SHP77 (cell line): ENCODE measurements at regions not wholly inside any gene's neighbourhood (a gene's known extent, or its start where the extent isn't known, plus 50 kb on each side); places are given as distances from the start of the nearest gene placed in this dataset.
"Not testable (repeated sequence)": the region's sequence is repeated elsewhere in the genome, so short reads cannot be mapped to it uniquely, and the experiment has no call there.

Experiments used
- DNase-seq, 2 experiments: peaks; one replicate each; lab custom pipeline; 2025; lab: John Stamatoyannopoulos, UW

GRCh38 chr12:25615119-25615518 lies 62.0 kb upstream of the LMNTD1 start:
- DNase-seq = no peak

GRCh38 chr12:25616286-25616685 lies 63.2 kb upstream of the LMNTD1 start:
- DNase-seq = no peak

DNA sequence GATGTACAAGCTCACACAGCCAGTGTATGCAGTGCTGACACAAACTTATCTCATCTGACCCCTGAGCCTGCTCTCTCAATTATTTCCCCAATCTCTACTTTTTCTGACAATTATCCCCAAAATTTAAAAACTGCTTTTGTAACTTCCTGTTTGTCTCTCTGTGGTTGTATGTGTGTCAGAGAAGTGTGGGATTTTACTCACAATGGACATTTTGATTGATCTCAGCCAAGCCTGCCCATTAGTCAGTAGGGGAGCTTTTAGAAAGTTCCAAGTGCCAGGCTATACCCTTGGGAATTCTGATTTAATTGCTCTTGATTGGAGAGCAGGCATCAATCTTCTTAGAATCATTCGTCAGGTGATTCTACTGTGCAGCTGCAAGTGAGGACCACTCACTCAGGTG lies 64.9 kb upstream of the LMNTD1 start:
- no peak for DNase-seq

GRCh38 chr12:25623816-25624215 lies 70.7 kb upstream of the LMNTD1 start:
- DNase-seq = no peak

DNA sequence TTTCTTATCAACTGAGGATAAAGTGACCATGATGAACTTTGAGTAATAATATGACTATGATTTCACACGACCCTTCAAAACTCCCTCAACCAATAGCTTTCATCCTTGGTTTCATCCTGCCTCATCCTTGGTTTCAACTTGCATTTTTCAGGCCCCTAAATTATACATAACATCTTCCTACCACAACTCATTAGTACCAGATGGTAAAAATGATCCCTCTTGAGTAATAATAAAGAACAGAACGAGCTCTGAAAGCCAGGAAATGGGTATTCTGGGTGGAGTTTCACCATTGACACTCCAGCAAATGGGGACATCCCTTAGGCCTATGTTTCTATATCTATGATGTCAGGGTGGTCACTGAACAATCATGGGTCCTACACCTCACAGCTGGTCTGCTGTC lies 72.1 kb upstream of the LMNTD1 start:
- DNase-seq = no peak

DNA sequence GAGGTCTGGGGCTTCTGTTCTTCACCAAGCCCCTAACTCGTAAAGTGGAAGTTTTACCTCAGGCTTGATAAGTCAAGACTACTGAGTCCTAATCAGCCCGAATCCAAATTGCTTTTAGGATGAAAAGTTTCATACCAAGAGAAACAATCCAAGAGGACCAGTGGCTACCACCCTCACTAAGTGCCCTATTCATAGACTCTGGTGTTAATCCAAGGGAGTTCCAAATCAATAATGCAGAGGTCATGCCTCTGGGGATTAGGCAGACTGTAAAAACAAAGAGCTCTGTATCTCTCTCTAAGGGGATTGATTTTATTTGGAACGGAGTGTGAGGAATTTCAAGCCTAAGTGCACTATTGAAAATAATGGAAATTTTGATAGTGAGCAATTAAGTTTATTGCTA lies 76.3 kb upstream of the LMNTD1 start:
- no peak for DNase-seq

DNA sequence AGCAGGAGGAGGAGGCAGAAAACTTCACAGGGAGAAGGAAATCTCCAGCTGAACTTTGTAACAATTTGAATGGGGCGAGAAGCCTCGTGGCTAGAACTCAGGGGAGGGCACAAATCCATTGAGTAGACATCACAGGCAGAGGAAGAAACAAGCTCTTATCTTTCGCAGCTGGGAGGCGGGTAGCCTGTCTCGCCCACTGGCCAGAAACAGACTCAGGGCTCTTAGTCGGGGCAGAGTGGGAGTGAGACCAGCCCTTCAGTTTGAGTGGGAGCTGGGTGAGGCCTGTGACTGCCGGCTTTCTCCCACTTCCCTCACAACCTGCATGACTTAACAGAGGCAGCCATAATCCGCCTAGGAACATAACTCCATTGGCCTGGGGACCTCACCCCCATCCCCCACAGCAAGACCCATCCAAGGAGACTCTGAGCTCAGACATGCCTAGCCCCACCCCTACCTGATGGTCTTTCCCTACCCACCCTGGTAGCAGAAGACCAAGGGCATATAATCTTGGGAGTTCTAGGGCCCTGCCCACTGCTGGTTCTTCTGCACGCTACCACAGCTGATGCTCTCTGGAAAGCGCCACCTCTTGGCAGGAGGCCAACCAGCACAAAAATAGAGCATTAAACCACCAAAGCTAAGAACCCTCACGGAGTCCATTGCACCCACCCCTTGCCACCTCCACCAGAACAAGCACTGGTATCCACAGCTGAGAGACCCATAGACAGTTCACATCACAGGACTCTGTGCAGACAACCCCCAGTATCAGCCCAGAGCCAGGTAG lies 77.8 kb upstream of the LMNTD1 start:
- DNase-seq = not testable (repeated sequence)

- DNase-seq = not testable (repeated sequence)
These were observed 80.1 kb upstream of the LMNTD1 start for GRCh38 chr12:25633149-25633548.

- DNase-seq = no peak
These were observed 84.7 kb upstream of the LMNTD1 start for GRCh38 chr12:25637752-25638151.

GRCh38 chr12:25639406-25639805 lies 86.3 kb upstream of the LMNTD1 start:
- DNase-seq = no peak

DNA sequence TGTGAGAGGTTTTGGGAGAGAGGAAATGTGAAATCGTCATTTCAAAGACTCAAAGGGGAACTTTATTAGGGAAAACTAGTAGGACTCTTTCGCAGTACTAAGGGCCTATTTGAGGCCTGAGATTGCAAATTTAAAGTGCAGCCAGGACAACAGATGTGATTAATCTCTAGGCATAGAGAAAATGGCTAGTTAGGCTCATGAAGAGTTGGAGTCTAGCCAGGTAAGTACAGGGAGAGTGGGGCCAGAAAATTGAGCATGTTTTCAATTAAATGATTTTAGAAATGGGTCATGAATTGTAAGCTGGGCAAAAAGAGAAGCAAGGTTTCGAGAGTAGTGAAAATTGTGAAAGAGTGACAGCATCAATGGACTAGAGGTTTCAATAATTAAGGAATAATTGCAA lies 91.9 kb upstream of the LMNTD1 start:
- DNase-seq = no peak

DNA sequence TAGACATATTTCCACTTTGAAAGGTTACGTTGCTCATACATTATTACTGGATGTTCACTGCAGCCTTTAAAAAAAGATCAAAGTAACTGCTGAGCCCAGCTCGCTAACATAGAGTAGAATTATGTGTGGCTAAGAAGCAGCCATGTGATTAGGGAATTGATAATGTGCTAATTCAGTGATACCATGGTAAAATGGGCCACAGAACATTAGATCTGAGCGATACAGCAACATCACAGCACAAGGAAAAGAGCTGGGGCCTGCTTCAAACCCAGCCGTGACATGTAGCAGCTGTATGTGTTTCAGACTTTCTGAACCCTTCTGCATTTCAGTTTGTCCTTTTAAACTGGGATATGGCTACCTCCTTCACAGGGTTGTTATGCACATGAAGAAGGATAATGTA lies 92.3 kb upstream of the LMNTD1 start:
- DNase-seq = no peak

- DNase-seq = no peak
These were observed 98.8 kb upstream of the LMNTD1 start for GRCh38 chr12:25651931-25652330.

GRCh38 chr12:25652371-25652770 lies 99.3 kb upstream of the LMNTD1 start:
- no peak for DNase-seq

DNA sequence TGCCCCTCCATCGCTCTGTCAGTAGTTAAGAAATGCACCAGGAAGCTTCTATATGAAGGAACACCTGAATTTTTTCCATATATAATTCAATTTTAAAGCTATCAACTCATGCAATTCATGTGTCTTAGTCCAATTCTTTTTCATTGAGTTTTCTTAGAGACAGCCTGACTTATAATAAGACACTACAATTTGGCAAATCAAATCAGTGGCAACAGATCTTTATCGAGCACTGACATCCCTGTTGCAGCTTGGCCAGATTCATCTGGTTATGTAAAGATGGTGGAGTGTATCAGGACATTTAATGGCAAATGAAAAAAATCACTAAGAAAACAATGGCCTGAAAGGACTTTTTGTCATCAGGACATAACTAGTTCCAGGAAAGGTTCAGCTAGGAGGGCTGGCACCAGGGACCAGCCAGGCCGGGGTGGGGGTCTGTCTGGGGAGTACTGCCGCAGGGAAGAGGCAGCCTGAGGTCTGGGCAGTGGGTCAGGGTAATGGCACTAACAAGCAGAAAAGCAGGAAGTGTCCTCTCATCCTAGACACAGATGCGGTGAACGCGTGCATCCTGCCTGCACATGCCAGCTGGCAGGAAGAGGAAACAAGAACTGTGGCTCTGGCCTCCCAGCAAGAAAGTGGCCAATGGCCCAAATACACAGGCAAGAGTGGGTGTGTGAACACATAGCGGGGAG lies 100.5 kb upstream of the LMNTD1 start:
- DNase-seq = peak in 1 of 2 experiments; percentile 38

DNA sequence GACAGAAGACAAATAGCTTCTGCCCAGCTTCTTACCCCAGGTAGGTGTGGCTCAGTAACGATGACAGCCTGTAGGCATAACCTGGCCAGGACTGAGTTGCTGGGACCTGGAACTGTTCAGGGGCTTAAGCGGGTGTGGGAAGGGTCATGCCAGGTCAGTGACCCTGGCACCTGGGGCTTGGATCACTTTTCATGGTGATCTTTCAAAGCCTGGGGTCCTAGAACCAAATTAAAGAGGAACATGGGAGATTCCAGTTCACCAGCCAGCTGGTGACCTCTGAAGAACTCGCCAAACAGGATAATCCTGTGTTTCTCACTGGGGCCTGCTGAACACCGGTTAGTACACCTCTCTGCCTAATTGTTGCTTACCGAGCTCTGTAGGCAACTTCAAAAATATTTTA lies 102.6 kb upstream of the LMNTD1 start:
- DNase-seq = no peak

DNA sequence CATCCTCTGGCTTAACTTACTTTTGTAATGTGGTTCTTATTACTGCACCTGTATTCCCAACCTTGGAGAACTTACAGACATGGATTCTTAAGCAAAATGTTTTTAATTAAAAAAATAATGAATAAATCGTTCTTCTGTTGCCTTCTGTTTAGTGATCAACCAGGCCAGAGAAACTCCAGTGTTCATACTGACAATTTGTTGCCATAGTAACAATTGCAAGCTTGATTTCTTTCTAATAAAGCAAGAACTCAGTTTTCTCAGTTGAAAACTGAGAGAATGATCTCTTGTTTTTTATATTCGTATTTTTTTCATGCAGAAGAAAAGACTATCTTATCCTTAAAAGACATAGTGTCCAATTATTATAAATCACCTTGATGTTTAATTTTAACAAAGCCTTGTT lies 106.5 kb upstream of the LMNTD1 start:
- DNase-seq = no peak

GRCh38 chr12:25670076-25671055 lies 117.3 kb upstream of the LMNTD1 start:
- no peak for DNase-seq

DNA sequence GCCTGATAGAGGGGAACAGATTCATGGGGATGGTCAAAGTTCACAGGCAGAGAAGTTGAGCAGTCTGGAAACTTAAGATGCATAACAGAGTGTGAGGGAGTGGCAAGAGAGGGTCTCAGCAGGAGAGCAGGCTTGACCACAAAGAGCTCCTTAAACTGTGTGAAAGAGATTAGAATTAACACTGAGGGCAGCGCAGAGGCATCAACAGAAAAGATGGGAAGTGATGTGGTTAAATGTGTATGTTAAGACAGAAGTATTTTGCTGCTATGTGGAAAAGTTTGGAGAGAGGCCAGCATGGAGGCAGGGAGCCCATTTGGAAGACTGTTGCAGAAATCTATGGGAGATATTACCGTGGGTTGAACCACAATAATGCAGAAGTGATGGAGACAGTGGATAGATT lies 122.7 kb upstream of the LMNTD1 start:
- DNase-seq = no peak

- DNase-seq = no peak
These were observed 124.3 kb upstream of the LMNTD1 start for GRCh38 chr12:25677232-25677937.

DNA sequence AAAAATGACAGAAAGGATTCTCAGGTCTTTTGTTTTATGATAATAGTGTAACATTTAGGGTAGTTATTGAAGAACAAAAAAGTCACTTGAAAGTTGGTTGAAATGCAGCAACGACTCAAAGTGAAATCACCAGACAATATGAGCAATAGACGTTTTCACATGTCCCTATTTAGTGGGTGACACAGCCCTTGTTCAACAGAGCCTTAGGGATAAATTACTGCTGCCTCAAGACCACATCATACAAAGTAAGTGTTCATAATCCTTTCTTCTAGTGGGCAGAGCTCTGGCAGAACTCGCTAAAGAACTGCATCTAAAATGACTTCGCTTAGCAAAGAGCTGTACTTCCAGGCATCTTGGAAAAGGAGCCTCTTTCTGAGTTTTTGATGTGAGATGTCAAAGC lies 128.5 kb upstream of the LMNTD1 start:
- no peak for DNase-seq

- DNase-seq = no peak
These were observed 129.3 kb upstream of the LMNTD1 start for GRCh38 chr12:25682421-25682820.
